NB4 (cell line): ENCODE measurements at regions not wholly inside any gene's neighbourhood (a gene's known extent, or its start where the extent isn't known, plus 50 kb on each side); places are given as distances from the start of the nearest gene placed in this dataset.

ENCODE experiments used
- POLR2A ChIP-seq: IDR thresholded peaks from 2 replicates; pipeline ENCODE4 v1.6.1; 2011; ENCODE audit warnings: mild to moderate bottlenecking; ENCODE audit not compliant: insufficient read length; ENCODE audit errors: extremely low read depth
- TF ChIP-seq, protein P1 (sequence below): IDR thresholded peaks from one replicate; pipeline ENCODE4 v1.5.1; 2012; ENCODE audit warnings: low read depth, low read length
- TF ChIP-seq, protein P2 (sequence below): IDR thresholded peaks from 2 replicates; pipeline ENCODE4 v1.6.1; 2011; ENCODE audit warnings: low read depth, low read length

DNA sequence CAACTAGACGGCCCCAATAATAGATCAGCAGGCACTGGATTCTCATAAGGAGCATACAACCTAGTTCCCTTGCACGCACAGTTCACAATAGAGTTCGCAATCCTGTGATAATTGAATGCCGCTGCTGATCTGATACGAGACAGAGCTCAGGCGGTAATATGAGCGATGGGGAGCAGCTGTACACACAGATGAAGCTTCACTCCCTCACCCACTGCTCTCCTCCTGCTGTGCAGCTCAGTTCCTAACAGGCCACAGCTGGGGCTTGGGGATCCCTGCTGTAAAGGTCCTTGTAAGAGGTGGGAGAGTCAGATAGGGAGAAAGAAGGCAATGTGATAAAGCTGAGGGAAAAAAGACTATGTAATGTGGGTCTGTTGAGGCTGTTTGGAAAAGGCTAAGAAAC, 577.5 kb downstream of the RBFOX1 start:
- TF ChIP-seq, protein P1, sequence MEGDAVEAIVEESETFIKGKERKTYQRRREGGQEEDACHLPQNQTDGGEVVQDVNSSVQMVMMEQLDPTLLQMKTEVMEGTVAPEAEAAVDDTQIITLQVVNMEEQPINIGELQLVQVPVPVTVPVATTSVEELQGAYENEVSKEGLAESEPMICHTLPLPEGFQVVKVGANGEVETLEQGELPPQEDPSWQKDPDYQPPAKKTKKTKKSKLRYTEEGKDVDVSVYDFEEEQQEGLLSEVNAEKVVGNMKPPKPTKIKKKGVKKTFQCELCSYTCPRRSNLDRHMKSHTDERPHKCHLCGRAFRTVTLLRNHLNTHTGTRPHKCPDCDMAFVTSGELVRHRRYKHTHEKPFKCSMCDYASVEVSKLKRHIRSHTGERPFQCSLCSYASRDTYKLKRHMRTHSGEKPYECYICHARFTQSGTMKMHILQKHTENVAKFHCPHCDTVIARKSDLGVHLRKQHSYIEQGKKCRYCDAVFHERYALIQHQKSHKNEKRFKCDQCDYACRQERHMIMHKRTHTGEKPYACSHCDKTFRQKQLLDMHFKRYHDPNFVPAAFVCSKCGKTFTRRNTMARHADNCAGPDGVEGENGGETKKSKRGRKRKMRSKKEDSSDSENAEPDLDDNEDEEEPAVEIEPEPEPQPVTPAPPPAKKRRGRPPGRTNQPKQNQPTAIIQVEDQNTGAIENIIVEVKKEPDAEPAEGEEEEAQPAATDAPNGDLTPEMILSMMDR = no peak
- no peak for TF ChIP-seq POLR2A
- TF ChIP-seq, protein P2, sequence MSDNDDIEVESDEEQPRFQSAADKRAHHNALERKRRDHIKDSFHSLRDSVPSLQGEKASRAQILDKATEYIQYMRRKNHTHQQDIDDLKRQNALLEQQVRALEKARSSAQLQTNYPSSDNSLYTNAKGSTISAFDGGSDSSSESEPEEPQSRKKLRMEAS = no peak
